ENCODE measurements at regions not wholly inside any gene's neighbourhood (a gene's known extent, or its start where the extent isn't known, plus 50 kb on each side); places are given as distances from the start of the nearest gene placed in this dataset.

- DNase-seq (ENCODE audit: low spot score), result no peak
Measured at GRCh38 chr6:14785493-14785790, 460.4 kb upstream of the JARID2 start.

GRCh38 chr6:14786008-14786407 is 459.9 kb upstream of the JARID2 start:
- no peak for DNase-seq (ENCODE audit: low spot score)

GRCh38 chr6:14786455-14786854 is 459.4 kb upstream of the JARID2 start:
- no peak for DNase-seq (ENCODE audit: low spot score)

- no peak for DNase-seq (ENCODE audit: low spot score)
Measured at GRCh38 chr6:14787250-14787649, 458.6 kb upstream of the JARID2 start.

- no peak for DNase-seq (ENCODE audit: low spot score)
Measured at GRCh38 chr6:14787677-14788076, 458.2 kb upstream of the JARID2 start.

- no peak for DNase-seq (ENCODE audit: low spot score)
Measured at GRCh38 chr6:14789996-14790395, 455.9 kb upstream of the JARID2 start.

GRCh38 chr6:14790976-14791375 is 454.9 kb upstream of the JARID2 start:
- DNase-seq (ENCODE audit: low spot score), result no peak

GRCh38 chr6:14791526-14791925 is 454.3 kb upstream of the JARID2 start:
- no peak for DNase-seq (ENCODE audit: low spot score)

GRCh38 chr6:14792118-14792955 is 453.5 kb upstream of the JARID2 start:
- no peak for DNase-seq (ENCODE audit: low spot score)

- DNase-seq (ENCODE audit: low spot score), result no peak
Measured at GRCh38 chr6:14795451-14795850, 450.4 kb upstream of the JARID2 start.

GRCh38 chr6:14796974-14797762 is 448.7 kb upstream of the JARID2 start:
- no peak for DNase-seq (ENCODE audit: low spot score)

- DNase-seq (ENCODE audit: low spot score), result no peak
Measured at GRCh38 chr6:14797875-14798593, 447.8 kb upstream of the JARID2 start.

GRCh38 chr6:14798594-14798982 is 447.3 kb upstream of the JARID2 start:
- no peak for DNase-seq (ENCODE audit: low spot score)

GRCh38 chr6:14798996-14799588 is 446.8 kb upstream of the JARID2 start:
- no peak for DNase-seq (ENCODE audit: low spot score)

- peak; percentile 61 for DNase-seq (ENCODE audit: low spot score)
Measured at GRCh38 chr6:14799928-14800327, 445.9 kb upstream of the JARID2 start.

- no peak for DNase-seq (ENCODE audit: low spot score)
Measured at GRCh38 chr6:14802514-14803160, 443.2 kb upstream of the JARID2 start.

- DNase-seq (ENCODE audit: low spot score), result no peak
Measured at GRCh38 chr6:14804001-14804784, 441.7 kb upstream of the JARID2 start.

GRCh38 chr6:14804785-14805210 is 441.1 kb upstream of the JARID2 start:
- DNase-seq (ENCODE audit: low spot score), result peak; percentile 60

- no peak for DNase-seq (ENCODE audit: low spot score)
Measured at GRCh38 chr6:14806101-14806500, 439.8 kb upstream of the JARID2 start.

GRCh38 chr6:14807130-14807529 is 438.7 kb upstream of the JARID2 start:
- DNase-seq (ENCODE audit: low spot score), result no peak

GRCh38 chr6:14807971-14808370 is 437.9 kb upstream of the JARID2 start:
- DNase-seq (ENCODE audit: low spot score), result no peak

Data from AG08396 (cell line).